HG02623 (cell line): ENCODE measurements at regions not wholly inside any gene's neighbourhood (a gene's known extent, or its start where the extent isn't known, plus 50 kb on each side); places are given as distances from the start of the nearest gene placed in this dataset.
"Not testable (repeated sequence)": the region's sequence is repeated elsewhere in the genome, so short reads cannot be mapped to it uniquely, and the experiment has no call there.

ENCODE experiments used
- ATAC-seq: cut with Tn5 transposase; IDR thresholded peaks from one replicate; pipeline ENCODE4 v1.9.1; 2021; ENCODE audit warnings: moderate library complexity; ENCODE audit not compliant: unreplicated experiment

DNA sequence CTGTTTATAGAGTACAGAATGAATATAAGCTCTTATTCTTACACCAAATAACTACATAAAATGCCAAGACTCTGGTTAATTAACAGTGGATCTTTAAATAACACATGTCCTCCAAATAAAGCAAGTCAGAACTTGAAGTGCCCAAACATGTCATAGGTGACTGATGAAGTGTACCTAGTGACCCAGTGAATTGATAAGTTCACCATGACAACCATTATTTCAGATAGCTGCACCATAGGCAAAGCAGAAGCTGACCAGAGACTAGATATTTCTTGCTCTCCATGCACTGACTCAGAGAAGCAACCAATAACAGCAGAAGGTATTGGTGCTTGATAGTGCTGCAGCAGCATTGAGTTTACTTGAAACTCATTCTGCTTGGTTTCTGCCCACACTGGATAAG, 192.1 kb downstream of the DUSP10 start:
- no peak for ATAC-seq

DNA sequence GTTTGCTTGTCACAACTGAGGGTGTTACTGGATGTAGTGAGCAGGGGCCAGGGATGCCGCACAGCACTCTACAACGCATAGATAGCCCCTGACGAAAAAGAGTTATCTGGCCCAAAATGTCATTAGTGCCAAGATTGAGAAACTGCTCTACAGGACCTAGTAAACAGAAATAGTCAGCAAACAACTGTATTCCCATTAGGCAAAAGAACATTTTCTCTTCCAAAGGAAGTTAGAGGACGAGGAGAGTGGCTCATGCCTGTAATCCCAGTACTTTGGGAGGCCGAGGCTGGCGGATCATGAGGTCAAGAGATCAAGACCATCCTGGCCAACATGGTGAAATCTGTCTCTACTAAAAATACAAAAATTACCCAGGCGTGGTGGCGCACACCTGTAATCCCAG, 189.1 kb downstream of the DUSP10 start:
- not testable (repeated sequence) for ATAC-seq

DNA sequence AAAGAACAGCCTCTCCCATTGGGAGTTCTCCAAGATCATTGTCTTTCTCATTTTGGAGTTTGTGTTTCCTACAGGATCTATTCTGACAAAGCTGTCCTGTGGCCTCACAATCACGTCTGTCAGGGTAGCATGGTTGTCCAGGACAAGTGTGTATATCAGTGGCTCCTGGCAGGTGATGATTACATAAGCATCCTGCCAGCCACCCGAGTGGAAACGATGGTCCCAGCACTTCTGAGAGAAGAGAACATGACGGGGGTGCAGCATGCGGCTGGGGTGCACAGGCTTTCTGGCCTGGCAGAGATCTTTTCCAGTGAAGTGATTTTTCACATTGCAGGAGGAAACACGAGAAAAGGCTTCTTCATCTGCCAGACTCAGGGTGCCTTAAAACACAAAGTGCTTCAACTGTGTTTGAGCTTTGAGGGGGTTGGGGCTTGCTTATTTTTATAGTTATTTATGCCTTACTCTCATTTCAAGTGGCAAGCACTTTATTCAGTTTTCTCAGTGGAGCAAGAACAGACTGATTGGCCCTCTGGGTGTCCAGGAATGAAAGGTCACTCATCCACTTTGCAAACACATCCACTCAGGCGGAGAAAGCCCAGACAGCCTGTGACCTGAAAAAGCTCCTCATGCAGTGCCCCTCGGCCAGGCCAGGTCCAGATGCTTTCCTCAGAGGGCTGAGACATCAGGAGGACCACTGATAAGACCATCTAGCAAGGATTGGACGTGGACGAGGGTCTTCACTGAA, 186.0 kb downstream of the DUSP10 start:
- no peak for ATAC-seq

DNA sequence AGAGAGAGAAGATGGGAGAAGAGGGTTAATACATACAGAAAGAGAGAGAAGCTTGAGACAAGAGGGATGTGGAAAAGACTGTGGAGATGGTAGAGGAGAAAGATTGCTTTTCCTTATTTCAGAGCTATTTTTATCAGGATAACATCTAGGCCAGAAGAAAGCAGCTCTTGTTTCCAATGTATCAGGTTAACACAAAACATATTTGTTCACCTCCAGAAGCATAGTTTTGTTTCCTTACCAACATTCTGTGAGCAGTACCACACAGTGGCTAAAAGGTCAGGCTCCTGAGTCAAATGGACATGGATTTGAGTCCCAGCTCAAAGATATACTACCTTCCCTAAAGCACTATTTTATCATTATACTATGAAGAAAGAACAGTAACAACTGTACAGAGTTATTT, 185.5 kb downstream of the DUSP10 start:
- ATAC-seq, result no peak

DNA sequence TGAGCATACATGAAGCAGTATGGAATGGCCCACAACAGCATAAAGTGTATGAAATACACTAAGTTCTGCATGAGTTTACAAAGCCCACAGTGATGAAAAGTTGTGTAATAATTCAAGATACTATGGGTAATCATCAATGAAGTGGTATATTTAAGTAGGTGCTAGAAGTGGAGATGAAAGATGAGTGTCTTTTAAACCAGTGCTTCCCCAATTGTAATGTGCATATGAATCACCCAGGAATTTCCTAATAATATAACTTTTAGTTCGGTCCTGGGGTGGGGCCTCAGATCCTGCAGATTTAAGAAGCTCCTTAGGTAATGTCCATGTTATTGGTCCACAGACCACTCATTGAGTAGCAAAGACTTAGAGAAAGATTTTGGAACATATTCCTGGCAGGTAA, 184.9 kb downstream of the DUSP10 start:
- ATAC-seq, result no peak

DNA sequence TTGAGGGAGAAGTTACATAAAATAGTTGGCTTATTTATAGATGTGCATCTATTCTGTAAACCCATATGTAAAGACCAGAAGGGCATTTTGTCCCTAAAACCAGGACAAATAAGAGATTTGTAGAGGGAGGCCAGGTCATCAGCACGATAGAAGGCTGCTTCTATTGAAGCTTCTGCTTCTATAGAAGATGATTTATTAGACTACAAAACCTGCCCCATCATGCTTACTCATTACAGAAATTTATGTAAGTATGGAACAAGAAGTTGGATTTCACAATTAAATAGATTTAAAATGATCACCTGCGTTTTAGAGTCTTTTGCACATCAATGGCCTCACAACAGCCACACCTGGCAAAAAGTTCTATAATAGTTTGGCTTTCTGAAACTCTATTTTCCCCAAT, 183.5 kb downstream of the DUSP10 start:
- no peak for ATAC-seq

DNA sequence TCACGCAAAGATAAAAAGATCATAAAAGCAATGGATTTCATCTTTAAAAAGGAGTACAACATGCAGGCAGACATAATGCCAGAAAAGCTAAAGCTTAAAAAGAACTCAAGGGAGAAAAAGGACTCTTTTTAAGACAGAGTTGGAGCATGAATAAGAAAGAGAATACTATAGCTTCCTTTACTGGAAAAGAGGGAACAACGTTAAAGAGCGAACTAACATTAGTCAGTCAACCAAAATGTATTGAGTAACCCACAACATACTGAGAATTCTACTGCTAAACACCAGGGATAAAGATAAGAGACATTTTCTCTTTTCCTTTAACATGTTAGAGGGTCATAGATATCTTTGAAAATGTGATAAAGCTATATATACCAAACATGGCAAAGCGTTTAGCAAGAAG, 182.0 kb downstream of the DUSP10 start:
- no peak for ATAC-seq

DNA sequence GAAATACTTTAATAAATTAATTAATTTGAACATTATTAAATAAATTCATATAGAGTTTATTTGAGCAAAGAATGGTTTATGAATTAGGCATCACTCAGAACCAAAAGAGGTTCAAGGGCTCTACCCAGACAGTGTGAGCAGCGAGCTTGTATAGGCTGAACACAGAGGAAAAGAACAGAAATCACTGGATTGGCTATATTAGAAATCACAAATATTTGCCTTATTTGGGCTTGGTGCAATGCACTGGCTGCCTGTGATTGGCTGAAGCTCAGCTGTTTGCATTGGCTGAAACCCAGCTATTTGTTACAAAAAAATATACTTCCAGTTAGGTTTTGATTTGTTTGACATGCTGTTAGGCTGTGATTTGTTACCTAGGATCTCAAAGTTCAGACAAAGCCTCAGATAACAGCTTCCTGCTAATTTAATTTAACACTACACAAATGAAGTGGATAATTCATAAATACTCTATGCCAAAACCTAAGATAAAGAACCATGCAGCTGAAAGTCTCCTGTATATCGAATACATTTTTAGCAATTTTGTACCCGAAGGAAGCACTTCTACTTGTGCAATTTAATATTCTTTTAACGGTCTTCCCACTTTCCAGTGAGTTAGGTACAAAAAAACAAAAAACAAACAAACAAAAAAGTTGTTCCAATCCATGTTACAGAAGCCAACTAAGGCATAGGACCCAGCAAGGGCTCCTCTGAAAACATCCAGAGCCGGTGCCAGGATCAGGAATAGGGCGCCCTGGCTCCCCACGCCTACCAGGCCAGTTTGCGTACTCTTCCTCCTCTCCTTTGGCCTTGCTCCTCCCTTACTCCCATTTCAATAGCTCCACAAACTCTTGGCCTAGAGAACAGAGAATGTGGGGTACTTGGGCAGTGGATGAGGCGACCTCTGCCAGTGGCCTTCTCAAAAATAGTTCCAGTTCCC, 179.1 kb downstream of the DUSP10 start:
- ATAC-seq, result no peak

DNA sequence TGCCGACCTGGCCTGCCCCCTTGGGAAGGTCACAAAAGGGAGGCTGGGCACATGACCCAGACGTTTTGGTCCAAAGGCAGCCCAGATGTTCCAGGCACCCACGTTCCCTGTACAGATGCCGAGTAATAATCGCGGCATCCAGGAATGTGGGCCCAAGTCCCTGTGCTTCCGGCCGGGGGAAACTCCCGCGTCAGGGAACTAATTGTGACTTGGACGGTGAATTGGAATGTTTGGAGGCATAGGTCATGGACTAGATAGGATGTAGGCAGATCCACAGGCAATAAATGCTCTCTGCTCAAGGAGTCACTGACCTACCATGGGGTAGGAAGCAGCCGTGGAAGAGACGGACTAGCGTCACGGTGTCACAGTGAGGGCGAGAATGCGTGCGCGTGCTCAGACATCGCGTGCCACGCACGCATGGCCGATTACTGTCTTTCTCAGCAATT, 178.4 kb downstream of the DUSP10 start:
- ATAC-seq, result no peak

DNA sequence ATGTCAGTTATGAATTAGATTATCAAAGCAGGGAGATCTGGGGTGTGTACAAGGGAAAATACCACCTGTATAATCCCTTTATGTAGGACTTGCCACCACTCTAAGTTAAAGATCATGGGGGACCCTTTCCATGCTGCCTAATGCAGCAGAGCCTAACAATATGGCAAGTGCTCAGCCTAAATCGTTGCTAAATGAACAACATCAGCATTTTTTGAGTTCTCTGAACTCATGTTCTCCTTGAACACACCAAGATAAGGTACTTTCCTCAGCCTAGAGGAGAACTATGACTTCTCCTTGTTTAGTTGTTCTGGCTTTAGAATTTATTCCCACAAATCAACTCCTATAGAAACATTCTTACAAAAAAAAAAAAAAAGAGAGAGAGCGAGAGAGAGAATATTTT, 177.0 kb downstream of the DUSP10 start:
- no peak for ATAC-seq

DNA sequence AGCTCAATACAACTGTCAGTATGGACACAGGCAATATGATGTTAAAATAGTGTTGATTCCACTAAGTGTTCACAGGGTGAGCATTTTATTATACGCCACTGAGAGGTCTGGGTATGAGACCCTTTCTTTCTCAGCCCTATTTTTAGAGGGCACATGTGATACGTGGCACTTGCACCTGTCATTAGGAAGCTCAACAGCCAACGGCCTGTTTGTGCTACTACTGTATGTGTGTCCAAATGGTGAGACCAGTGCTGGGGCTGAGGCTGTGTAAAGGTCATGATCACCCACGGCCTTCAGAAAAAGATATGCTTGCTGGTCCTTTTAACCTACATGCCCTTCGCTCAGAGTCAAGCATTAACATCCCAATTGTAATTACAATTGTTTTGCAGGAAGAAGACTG, 176.2 kb downstream of the DUSP10 start:
- ATAC-seq, result no peak

DNA sequence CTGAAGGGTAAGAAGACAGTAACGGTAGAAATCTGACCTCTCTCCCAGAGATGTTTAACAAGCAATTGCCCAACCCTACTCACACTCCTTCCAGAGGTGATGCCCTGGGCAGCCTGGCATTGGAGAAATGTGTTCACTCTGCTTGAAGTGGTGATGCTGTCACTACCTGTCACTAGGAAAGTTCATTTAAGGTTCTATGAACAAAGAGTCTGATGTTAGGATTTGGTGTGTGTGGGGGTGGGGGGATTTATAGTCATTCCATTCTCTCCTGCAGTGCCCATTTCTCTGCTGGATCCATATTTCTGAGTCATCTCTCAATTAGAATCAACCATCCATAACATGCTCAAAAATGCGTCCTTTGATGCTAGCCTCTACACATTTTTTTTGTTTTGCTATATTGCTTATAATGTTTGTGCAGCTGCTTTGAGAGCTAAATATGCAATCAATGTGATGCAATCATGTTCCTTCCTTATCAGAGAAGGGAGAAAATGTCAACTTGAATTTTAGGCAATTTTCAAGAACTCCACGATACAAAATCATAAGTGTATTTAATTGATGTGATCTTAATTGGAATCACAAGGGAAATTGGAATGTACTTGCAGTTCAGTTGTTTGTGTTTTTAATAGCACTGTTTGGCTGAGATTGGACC, 173.9 kb downstream of the DUSP10 start:
- no peak for ATAC-seq

DNA sequence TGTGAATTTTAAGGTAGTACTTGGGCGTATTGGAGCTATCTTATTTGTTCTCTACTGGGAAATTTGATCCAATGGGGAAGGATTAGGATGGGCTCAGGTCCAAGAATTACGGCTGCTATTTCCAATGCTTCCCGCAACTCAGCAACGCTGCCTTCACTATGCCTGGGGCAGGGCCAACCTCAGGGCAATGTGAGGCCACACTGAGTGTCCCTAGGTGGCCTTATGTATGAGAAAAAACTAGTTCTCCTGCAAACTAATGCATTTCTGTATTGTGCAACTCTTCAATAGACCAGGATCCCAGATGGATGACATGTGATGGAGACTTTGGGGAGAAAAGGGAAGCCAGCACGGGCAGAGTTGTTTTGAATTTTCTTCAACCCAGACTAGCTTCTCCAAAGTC, 168.1 kb downstream of the DUSP10 start:
- ATAC-seq, result no peak

DNA sequence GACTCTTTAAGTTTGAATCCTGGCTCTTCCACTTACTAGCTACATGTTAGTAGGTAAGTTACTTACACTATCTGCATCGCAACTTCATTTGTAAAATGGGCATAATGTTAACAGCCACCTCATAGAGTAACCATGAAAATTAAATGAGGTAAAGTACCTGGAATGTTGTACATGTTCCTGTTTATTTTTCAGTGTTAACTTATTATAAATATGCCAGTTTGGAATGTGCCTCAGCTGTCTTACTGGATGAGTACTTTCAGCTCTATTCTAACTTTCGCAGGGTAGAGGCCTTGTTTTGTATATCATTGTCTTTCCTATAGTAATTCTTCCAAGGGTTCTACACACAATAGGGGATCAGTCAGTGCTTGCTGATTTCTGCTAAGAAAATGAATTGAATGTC, 167.4 kb downstream of the DUSP10 start:
- ATAC-seq, result no peak

DNA sequence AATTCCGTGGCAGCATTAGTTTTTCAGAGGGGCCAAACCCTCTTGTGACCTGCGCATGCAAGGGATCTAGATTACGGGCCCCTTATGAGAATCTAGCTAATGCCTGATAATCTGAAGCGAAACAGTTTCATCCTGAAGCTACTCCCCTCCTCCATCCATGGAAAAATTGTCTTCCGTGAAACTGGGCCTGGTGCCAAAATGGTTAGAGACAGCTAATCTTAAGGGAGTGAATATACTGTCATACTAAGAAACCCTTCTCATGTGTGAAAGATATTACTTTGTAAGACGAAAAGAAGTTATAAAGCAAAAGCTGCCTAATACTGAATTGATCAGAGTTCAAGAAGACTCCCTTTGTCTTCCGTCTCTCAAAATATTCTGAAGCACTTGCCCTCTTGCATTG, 166.3 kb downstream of the DUSP10 start:
- ATAC-seq, result no peak

DNA sequence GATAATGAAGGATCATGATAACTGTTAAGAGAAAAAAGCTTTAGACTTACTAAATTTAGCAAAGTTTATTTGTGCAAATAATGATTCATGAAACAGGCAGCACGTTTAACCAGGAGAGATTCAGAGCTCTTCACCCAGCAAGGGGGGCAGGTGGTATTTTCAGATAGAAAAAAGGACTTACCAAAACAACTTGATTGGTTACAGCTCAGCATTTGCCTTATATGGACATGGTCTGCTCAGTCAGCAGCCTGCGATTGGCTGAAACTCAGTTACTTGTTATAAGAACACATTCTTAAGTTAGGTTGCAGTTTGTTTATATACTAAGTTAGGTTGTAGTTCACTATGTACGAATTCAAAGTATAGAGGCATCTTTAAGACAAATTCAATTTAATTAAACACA, 165.6 kb downstream of the DUSP10 start:
- ATAC-seq, result no peak

DNA sequence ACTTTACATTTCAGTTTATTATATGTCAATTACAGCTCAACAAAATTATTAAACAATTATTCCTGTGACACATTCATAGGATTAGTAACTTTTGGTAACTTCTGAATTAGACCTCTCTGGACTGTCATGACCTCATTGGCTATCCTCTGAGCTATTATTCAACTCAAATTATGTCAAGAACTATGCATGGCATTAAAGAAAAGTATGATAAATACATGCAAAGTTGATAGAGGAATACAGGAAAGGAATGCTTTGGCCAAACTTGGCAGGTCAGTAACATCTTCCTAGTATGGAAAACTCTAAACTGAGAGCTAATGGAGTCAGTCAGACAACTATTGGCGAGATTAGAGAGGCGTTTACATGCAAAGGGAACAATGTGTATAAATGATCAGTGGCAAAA, 158.4 kb downstream of the DUSP10 start:
- ATAC-seq, result no peak

DNA sequence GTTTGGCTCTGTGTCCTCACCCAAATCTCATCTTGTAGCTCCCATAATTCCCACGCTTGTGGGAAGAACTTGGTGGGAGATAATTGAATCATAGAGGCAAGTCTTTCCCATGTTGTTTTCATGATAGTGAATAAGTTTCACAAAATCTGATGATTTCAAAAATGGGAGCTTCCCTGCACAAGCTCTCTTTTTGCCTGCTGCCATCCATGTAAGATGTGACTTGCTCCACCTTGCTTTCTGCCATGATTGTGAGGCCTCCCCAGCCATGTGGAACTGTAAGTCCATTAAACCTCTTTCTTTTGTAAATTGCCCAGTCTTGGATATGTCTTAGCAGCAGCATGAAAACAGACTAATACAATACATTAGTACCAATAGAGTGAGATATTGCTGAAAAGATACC, 154.9 kb downstream of the DUSP10 start:
- not testable (repeated sequence) for ATAC-seq

DNA sequence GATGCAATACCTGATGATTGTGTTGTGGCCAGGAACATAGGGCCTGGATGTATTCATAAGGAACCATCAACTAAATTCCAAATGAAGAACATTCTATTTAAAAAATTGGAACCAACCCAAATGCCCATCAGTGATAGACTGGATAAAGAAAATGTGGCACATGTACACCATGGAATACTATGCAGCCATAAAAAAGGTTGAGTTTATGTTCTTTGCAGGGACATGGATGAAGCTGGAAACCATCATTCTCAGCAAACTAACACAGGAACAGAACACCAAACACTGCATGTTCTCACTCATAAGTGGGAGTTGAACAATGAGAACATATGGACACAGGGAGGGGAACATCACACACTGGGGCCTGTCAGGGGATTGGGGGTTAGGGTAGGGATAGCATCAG, 150.6 kb downstream of the DUSP10 start:
- not testable (repeated sequence) for ATAC-seq

DNA sequence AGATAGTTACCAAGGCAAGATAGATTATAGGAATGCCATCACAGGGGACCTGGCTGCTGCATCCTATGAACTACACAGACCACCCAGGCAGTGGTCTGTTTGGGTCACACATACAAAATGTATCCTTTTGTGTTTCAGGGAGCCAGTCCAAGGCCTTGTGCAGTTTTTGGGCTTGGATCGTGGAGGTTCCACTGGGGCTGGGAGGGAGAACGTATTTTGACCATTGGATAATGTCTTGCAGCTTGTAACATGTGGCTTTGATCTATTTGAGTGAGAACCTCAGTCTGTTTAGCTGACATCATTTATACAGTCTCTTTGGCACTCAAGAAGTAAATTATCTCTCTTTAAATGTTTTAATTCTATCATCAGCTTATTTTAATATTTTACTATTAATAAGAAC, 147.3 kb downstream of the DUSP10 start:
- no peak for ATAC-seq

DNA sequence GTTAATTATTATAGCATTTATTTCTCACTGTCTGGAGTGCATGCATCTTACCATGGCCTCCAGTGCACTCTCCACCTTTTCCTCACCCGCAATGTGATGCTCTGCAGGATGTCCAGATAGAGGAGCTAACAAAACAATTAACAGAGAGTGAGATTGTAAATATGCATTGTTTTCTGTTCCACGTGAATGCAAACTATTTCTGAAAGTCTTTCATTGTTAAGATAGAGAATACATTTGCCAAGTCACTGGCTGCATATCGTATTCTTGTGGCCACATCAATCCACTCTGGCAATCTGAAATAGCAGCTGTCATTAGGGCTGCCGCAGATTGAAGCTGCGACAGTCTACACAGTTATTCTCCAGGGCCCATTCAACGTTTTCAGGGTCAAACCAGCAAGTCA, 143.8 kb downstream of the DUSP10 start:
- ATAC-seq, result no peak

DNA sequence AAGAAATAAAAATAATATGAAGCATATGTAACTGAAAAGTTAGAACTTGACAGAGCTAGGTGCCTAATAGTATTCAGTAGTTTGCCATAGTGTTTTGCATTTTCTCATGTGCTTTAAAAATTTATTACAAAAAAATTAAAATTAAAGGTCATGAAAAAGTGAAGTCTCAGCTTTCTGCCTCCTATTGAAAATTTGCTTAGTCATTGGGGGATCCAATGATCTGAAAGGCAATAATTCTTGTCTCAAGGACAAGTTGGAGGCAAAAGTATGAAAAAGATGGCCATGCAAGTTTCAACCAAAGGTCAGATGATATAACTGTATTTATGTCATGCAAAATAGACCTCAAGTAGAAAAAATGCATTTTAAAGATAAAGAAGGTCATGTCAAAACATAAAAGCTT, 140.7 kb downstream of the DUSP10 start:
- ATAC-seq, result no peak
